Heart left ventricle (tissue), 16 donors: ENCODE measurements at regions not wholly inside any gene's neighbourhood (a gene's known extent, or its start where the extent isn't known, plus 50 kb on each side); places are given as distances from the start of the nearest gene placed in this dataset.

Experiments used
- ATAC-seq, 4 donors: fragments of 200-7000 bp; cut with Tn5 transposase; one replicate each; pipeline ENCODE4 v1.9.1; 2020 to 2022; ENCODE audit warnings: moderate library complexity in 4 of 4, mild to moderate bottlenecking in 3 of 4, moderate number of reproducible peaks in 1 of 4
- DNase-seq, 5 donors: peaks; one replicate each; pipeline ENCODE4 v3.0.0-alpha.2; 2020
- H3K27ac ChIP-seq, 12 donors: fragments of 200-600 bp; sonication (generic) in 4 of 12; one replicate each; pipeline versions ENCODE4 v1.5.0 to v1.8.0; 2016 to 2022; ENCODE audit warnings: mild to moderate bottlenecking in 2 of 12
- H3K27me3 ChIP-seq, 9 donors: fragments of 200-600 bp; sonication (generic) in 2 of 9; one replicate each; pipeline versions ENCODE4 v1.5.1 to v1.8.0; 2016 to 2022; ENCODE audit warnings: mild to moderate bottlenecking in 3 of 9
- H3K36me3 ChIP-seq, 9 donors: fragments of 200-600 bp; sonication (generic) in 2 of 9; one replicate each; pipeline versions ENCODE4 v1.5.0 to v1.8.0; 2018 to 2022; ENCODE audit warnings: mild to moderate bottlenecking in 2 of 9
- H3K4me1 ChIP-seq, 12 donors: fragments of 200-600 bp; sonication (generic) in 4 of 12; one replicate each; pipeline versions ENCODE4 v1.5.0 to v1.8.0; 2016 to 2022; ENCODE audit warnings: mild to moderate bottlenecking in 3 of 12
- H3K4me3 ChIP-seq, 12 donors: fragments of 200-600 bp; sonication (generic) in 4 of 12; one replicate each; pipeline versions ENCODE4 v1.5.0 to v1.8.0; 2017 to 2022; ENCODE audit warnings: mild to moderate bottlenecking in 9 of 12, moderate library complexity in 4 of 12
- H3K9me3 ChIP-seq, 12 donors: fragments of 200-600 bp; sonication (generic) in 4 of 12; one replicate each; pipeline versions ENCODE4 v1.5.0 to v1.8.0; 2016 to 2022; ENCODE audit warnings: mild to moderate bottlenecking in 1 of 12
- CTCF ChIP-seq, 12 donors: fragments of 200-600 bp; sonication (generic) in 4 of 12; IDR thresholded peaks; one replicate each; pipeline versions ENCODE4 v1.5.0 to v1.8.0; 2018 to 2022; ENCODE audit warnings: antibody characterized with exemption in 12 of 12, mild to moderate bottlenecking in 5 of 12
- POLR2A ChIP-seq, 2 donors: fragments of 450-650 bp; IDR thresholded peaks; one replicate each; pipeline ENCODE4 v1.6.1; 2017; ENCODE audit warnings: antibody characterized with exemption in 2 of 2, mild to moderate bottlenecking in 2 of 2, moderate library complexity in 2 of 2
- whole genome bisulfite sequencing, 4 donors: extraction: QIAGEN DNeasy Blood & Tissue Kit in 2 of 4; methylation state at CpG; one replicate each; pipeline versions ENCODE4 v1.1.5 to v1.1.7; 2013 to 2018; 5-methylcytosine and 5-hydroxymethylcytosine counted together
- intact Hi-C, 10 donors: fragments of 100-400 bp; cut with DNase I; formaldehyde crosslinking; loops; one replicate each; pipeline versions ENCODE4 v1.11.1 to v1.14.2; 2022
- donor health status: ischemic (EF 13 %, LVEDD 7.1; RV severe dilation, severe dysfunction).
- donor health status: healthy with polysubstance abuse.
- donor health status: DM: no; HTN: yes; CAD: no.
- donor health status: DM: no; HTN: no; CAD: no.
- donor health status: ischemic (EF 25% LVEDD 6.9; RV normal size, moderate dysfunction).
- donor health status: ischemic (EF 25% LVEDD 5.7; RV mildly dilated, moderate dysfunction).
- donor health status: healthy.
- donor health status: DM: yes; HTN: yes; CAD: no.
- donor health status: ischemic (EF 35%, LVEDD 5.7; RV mildly dilated, moderate dysfunction).
- donor health status: nonischemic (EF 11% LVEDD 7.7; RV severe dilation, severe dysfunction).
- donor health status: DM: yes; HTN: yes; CAD: no.
- donor health status: PGD.
- donor health status: ischemic (EF 29% LVEDD 5.4; RV normal size, mild dysfunction).
- donor health status: nonischemic (EF 23%, LVEDD 6.1; RV moderate dilation, normal function).

- no peaks in the 10 kb centered on the region for H3K36me3 ChIP-seq
- H3K9me3 ChIP-seq: peaks cover 0 to 12% (median 0%) of the 10 kb centered on the region in 12 donors
- intact Hi-C loops: no loop called here
- no peaks in the 10 kb centered on the region for H3K4me1 ChIP-seq
- no peak for ATAC-seq
- 76 to 88% (median 82%) methylated on average over 1 of the region's 1 CpG for WGBS, 4 donors
- no peak overlapping the region for H3K4me3 ChIP-seq
- no peak overlapping the region for H3K27ac ChIP-seq
- no peak for TF ChIP-seq POLR2A (IDR thresholded peaks at IDR 0.05)
- no peak for TF ChIP-seq CTCF (IDR thresholded peaks at IDR 0.05)
- H3K27me3 ChIP-seq: no peaks in the 10 kb centered on the region
- no peak for DNase-seq
Measured at GRCh38 chr9:19583890-19584289, 175.1 kb downstream of the ACER2 start.

- WGBS, 4 donors: 68 to 77% (median 73%) methylated on average over 3 of the region's 3 CpGs
- no peak for DNase-seq
- H3K27ac ChIP-seq: no peak overlapping the region
- TF ChIP-seq CTCF (IDR thresholded peaks at IDR 0.05) (no peak), POLR2A (IDR thresholded peaks at IDR 0.05) (no peak)
- intact Hi-C loops: no loop called here
- H3K9me3 ChIP-seq: no peaks in the 10 kb centered on the region
- H3K36me3 ChIP-seq: no peaks in the 10 kb centered on the region
- H3K4me3 ChIP-seq: no peak overlapping the region
- H3K27me3 ChIP-seq: peaks cover 0 to 8% (median 0%) of the 10 kb centered on the region in 9 donors
- no peak for ATAC-seq
- no peaks in the 10 kb centered on the region for H3K4me1 ChIP-seq
Measured at GRCh38 chr9:19577411-19577810, 168.6 kb downstream of the ACER2 start.

- WGBS, 4 donors: 35 to 44% (median 39%) methylated on average over 3 of the region's 3 CpGs
- no peak for ATAC-seq
- Histone ChIP-seq H3K36me3 (no peaks in the 10 kb centered on the region), H3K27ac (no peak overlapping the region), H3K4me3 (no peak overlapping the region), H3K4me1 (no peaks in the 10 kb centered on the region), H3K9me3 (no peaks in the 10 kb centered on the region), H3K27me3 (peaks cover 0 to under 1% (median 0%) of the 10 kb centered on the region in 9 donors)
- DNase-seq: no peak
- intact Hi-C loops: no loop called here
- no peak for TF ChIP-seq CTCF (IDR thresholded peaks at IDR 0.05)
- no peak for TF ChIP-seq POLR2A (IDR thresholded peaks at IDR 0.05)
Measured at GRCh38 chr9:19568946-19569345, 160.1 kb downstream of the ACER2 start.

GRCh38 chr9:19564396-19565061, 155.7 kb downstream of the ACER2 start:
- DNase-seq: no peak
- Histone ChIP-seq H3K27ac (no peak overlapping the region), H3K4me3 (no peak overlapping the region), H3K36me3 (no peaks in the 10 kb centered on the region), H3K4me1 (no peaks in the 10 kb centered on the region), H3K27me3 (no peaks in the 10 kb centered on the region), H3K9me3 (no peaks in the 10 kb centered on the region)
- no peak for ATAC-seq
- intact Hi-C loops: no loop called here
- WGBS, 4 donors: 69 to 79% (median 75%) methylated on average over 3 of the region's 3 CpGs
- TF ChIP-seq POLR2A (IDR thresholded peaks at IDR 0.05) (no peak), CTCF (IDR thresholded peaks at IDR 0.05) (no peak)
